ENCODE measurements at regions not wholly inside any gene's neighbourhood (a gene's known extent, or its start where the extent isn't known, plus 50 kb on each side); places are given as distances from the start of the nearest gene placed in this dataset.
A peak's percentile ranks its signal among the peaks of the same experiment; 100 is the strongest.

DNA sequence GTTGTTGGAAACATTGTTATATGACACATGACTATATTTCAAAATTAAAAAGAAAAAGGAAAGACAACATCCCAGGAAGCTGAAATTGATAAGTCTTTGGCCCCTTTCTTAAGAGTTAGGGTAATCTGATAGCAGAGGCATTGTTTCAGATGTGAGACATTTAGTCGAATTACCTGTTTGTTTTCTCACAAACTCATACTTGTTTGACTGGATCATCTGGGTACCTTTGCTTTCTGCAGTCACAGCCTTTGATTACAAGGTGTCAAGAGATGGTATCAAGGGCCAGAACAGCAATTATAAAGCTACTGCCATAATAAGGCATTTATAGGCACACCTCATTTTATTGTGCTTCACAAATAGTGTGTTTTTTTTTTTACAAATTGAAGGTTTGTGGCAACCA, 136.3 kb downstream of the DUSP10 start:
- no peak for DNase-seq

DNA sequence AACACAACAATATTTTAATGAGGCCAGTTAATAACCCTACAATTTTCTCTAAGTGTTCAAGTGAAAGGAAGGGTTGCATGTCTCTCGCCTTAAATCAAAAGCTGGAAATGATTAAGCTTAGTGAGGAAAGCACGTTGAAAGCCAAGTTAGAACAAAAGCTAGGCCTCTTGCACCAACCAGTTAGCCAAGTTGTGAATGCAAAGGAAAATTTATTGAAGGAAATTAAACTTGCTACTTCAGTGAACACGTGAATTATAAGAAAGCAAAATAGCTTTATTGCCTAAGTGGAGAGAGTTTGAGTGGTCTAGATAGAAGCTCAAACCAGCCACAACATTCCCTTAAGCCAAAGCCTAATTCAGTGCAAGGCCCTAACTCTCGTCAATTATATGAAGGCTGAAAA, 135.6 kb downstream of the DUSP10 start:
- DNase-seq, result no peak

DNA sequence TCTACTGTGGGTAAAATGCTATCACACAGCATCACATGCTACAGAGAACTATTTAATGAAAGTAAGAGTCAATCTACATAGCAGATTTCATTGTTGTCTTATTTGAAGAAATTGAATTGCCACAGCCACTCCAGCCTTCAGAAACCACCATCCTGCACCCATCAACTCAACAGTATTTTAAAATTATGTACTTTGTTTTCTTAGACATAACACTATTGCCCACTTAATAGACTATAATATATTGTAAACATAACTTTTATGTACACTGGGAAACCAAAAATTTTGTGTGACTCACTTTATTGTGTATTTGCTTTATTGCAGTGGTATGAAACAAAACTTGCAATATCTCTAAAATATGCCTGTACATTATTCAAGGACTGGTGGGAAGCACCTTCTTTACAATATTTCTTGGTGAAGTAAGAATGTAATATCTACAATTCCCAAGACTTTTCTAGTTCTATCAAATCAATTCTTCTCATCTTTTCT, 133.0 kb downstream of the DUSP10 start:
- DNase-seq, result no peak

DNA sequence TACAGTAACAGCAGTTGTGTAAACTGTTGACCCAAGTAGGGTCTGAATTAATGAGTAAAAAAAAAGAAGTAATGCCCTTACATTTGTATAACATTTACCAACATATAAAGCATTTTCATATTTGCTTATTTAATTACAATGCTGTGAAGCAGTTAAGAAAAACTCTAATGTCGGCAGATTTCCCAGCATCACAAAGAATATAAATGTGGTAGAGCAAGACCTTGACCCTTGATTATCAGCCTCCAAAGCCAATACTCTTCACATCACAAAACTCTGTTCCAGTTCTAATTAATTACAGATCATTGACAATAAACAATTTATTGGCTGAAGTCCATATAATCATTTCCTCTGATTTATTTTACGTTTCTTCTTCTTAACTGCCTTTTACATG, 130.2 kb downstream of the DUSP10 start:
- no peak for DNase-seq

DNA sequence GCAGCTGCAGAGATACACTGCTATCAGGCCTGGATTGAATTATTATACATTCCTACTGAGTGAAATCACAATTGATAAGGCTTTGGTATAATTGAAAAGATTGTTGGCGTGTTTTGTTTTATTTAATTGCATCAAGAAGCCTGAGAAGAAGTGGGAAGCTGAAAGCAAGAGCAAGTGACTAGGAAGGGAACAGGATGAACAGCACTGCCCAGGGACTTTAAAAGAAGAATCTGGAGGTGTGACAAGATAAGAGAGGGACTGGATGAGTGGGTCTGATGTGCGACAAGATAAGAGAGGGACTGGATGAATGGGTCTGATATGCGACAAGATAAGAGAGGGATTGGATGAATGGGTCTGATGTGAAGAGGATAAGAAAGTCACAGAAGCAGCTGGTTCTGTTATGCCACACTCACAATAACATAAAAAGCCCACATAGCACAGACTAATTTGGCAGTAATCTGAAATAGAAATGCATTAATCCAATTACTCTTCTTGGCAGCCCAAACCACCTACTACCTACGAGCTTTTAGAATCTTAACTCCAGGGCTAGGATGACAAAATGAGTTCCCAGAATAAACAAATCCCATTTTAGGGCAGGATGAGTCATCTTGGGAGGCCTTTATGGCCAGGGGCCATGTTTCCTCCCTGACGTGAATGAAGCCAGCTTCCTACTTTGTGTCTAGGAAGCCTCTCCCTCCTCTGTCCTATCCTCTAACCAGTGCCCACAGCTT, 129.7 kb downstream of the DUSP10 start:
- no peak for DNase-seq

DNA sequence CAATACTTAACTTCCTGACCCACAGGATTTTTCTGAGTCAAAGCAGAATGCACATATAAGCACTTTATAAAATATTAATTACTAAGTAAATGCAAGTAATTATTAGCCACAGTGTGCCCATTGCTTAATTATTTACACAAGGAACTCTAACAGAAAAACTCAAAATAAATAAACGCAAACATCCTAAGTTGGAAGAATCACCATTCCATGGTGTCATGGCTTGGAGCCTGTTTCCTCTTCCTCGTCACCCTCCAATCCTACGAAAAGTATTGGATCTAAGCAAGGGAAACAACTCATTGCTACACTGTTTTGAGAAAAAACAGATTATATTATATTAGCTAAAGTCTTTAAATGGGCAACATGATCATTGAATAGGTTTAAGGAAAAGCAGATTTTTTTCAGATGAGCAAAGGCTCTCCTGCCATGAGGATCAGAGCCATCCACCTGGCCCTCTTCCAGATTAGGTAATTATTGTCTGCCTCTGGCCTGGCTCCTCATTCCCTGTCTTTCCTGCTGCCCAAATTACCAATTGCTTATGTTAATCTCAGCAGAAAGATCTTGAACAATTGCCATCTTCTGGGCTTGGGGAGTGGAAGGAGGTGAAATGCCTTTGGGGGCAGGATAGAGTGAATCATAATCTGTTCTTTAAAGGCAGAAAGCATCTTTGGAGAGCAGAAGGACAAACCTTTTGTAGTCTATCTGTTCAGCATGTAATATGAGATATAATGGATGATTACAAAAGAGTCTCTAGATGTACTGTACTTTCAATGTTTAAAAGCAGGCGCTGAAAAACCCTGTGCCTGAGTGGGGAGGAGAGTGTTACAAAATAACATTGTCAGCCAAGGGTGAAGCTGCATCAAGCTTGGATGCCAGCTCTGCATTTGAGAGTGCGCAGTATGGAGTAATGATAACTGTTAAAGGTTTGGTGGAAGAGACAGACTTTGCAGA, 121.2 kb downstream of the DUSP10 start:
- peak; percentile 30 for DNase-seq

DNA sequence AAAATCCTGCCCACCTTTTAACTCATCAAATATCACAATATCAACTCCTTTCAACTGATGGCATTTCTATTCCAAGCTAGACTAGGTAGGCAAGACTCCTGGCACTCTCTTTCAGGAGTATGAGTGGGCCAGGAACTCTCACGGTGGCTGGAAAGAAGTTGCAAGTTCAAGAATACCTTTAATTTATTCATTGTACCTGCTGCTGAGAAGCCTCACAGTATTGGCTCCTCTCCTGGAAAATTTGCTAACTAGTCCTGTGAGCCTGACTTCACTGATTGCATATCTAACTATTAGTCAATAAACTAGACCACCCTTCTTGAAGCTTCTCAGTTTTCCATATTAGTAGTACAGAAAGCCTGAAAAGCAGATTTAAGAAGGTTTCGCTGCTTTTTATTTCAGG, 120.2 kb downstream of the DUSP10 start:
- no peak for DNase-seq

DNA sequence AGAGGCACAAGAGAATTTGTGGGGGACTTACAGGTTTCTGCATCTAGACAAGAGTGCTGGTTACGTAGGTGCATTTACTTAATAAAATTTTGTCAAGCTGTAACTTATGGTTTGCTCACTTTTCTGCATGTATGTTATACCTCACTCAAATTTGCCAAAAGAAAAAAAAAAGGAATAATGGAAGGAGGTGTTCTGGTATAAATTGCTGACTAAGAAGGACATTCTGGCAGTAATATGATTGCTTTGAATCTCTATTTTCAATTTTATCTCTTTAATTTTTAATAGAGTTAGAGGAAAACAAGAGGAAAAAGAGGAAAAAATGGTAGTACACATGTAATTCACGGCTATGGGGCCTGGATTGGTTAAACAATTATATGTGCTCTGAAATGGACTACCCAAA, 119.5 kb downstream of the DUSP10 start:
- no peak for DNase-seq

DNA sequence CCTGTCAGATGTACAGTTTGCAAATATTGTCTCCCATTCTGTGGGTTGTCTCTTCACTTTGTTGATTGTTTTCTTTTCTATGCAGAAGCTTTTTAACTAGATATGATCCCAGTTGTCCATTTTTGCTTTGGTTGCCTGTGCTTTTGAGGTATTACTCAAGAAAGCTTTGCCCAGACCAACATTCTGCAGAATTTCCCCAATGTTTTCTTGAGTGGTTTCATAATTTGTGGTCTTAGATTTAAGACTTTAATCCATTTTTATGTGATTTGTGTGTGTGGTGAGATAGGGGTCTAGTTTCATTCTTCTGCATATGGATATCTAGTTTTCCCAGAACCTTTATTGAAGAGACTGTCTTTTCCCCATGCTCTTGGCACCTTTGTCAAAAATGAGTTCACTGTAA, 116.9 kb downstream of the DUSP10 start:
- DNase-seq, result no peak

DNA sequence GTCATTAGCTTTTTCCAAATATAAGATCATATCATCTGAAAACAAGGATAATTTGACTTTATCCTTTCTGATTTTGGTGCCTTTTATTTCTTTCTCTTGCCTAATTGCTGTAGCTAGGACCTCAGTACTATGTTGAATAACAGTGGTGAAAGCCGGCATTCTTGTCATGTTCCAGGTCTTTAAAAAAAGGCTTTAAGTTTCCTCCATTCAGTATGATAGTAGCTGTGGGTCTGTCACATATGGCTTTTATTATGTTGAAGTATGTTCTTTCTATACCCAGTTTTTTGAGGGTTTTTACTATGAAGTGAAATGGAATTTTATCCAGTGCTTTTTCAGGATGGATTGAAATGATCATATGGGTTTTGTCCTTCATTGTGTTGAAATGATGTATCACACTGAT, 115.8 kb downstream of the DUSP10 start:
- no peak for DNase-seq

DNA sequence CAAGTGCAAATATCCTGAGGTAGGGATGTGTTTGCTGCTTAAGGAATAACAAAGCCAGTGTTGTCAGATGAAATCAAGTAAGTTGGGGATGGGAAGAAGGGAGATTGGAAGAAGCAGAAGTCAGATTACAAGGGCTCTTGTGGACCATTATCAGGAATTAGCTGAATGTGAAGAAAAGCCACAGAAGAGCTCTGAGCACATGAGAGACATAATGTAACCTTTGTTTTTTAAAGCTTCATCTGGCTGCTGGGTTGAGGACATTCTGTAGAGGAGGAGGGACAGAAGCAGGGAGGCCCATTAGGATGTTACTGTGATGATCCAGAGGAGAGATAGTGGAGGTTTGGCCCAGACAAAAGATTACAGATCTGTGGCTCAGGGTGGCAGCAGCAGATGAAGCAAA, 111.7 kb downstream of the DUSP10 start:
- DNase-seq, result no peak

DNA sequence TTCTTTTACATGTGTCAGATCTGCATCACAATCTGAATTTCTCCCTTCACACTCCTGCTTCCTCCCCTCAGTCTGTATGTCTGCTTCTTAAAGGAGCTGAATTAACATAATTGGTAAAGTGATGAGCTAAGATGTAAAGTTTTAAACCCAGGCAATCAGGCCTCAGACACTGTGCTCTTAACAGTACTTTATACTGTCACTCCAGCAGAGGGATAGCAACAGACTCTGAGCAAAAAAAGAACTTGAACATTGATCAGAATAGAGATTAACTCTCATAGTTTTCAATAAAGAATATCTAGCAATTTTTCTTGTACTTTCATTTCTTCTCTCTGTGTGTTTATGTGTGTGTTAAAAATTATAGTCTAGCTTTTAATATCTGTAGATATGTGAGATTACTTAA, 110.3 kb downstream of the DUSP10 start:
- DNase-seq, result no peak

DNA sequence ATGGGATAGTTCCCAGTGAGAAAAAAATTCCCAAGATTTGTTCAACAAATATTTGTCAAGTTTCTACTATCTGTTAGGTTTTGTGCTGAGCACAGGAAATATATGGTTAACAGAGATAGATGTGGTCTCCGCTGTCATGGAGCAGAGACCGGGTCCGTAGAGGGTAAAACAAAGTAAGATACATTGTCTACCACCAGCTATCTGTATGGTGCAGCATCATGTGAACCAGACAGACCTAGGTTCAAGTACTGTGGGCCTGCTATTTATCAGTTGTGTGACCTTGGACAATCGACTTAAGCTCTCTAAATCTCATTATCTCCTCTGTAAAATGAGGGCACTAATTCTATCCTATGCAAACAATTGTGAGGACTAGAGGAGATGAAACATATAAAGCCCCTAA, 109.8 kb downstream of the DUSP10 start:
- no peak for DNase-seq

DNA sequence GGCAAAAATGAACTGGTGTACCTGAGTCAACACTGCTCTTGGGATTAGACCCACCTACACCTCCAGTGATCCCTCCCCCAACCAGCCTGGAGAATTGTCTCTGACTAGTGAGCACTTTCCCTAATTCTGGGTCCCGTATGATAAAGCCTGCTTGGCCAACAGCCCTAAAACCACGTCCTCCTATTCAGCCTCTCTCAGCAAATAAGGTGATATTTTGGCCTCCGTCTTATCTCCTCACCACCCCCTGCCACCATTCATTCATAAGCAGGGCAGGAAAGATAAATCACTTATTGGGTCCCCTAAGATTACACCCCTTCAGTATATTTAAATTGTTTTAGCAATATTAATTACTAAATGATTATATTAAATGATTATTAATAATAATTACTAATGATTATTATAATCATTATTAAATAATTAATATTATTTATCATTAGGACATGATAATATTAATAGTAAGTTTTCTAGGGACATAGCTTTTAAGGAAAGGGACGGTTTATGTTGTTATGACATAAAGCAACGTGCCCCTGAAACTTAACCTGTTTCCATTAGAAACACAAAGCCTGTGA, 108.0 kb downstream of the DUSP10 start:
- DNase-seq, result no peak

DNA sequence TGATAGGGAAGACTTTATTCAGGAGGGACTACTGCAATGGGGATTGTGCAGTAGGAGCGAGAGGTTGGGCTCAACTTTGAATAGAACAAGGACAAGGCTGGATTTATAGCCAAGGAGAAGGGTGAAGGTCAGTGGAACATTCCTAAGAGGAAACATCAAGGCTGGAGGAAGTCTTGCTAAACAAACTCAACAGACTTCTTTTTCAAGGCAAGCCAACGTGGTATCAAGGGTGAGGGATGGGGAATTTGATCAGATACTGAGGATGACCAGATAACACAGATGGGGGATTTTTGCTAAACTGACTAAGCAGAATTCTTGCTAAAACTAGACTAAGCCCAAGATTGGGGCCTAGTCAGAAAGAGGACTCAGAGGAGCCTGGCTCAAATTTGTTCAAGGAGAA, 107.3 kb downstream of the DUSP10 start:
- DNase-seq, result no peak

DNA sequence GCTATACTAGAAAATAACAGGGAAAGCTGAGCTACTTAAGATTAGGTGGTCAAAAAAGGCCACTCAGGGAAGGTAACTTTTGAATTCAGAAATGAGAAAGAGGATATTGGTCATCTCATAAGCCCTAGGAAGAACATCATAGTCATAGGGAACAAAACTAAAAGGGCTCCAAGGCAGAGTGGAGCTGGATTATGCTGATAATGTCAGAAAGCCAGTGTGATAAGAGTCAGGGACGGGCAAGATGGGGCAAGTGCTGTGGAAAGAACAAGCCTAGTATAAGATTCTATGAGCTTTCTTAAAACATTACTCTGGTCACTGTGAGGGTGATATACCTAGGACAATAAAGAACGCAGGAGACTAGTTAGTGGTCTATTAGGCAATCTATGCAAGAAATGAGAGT, 106.6 kb downstream of the DUSP10 start:
- DNase-seq, result no peak

DNA sequence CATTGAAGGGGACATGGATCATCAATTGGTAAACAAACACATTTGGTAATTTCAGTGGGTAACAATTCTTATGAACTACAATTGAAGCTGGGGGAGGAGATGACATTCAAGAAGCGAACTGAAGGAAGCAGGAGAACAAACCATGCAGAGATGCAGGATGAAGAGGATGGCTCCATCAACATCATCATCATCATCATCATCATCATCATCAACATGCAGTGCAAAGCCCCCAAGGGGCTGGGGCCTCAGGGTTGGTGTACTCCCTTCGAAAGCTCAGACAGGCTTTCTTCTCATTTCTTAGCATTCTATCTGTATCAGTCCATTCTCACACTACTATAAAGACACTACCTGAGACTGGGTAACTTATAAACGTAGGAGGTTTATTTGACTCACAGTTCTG, 105.8 kb downstream of the DUSP10 start:
- no peak for DNase-seq

DNA sequence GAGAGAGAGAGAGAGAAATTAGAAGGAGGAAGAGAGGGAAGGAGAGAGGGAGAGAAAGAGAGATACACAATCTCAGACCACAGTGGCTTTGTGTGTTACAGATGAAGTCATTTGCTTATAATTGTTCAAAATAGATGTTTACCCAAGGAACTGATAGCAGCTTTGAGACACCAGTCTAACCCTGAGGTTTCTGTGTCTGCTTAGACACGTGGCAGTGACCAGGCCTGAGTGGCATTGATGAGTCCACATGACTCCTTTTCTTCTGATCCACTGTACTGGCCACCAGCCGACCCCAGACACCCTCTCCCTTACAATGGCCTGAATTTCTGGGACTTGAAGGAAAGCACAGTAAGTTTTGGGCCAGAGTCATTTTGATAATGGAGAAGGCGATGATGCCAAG, 104.9 kb downstream of the DUSP10 start:
- no peak for DNase-seq

DNA sequence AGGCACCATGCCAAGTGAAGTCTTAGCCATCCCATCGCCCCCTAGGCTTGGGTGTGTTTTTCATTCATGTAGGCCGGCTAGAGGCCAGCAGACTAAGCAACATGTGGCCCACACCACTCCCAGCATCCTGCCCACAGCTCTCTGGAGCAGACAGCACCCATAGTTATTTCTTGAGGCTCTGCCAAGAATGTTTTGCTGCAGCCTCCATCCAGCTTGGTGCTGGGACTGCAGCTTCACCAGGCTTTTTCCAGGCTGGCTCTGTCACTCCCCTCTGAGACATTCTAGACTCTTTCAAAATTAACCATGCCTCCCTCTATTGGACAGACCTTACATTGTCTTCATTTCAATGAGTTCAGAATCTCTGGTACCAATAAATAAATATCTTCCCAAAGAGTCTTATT, 104.2 kb downstream of the DUSP10 start:
- DNase-seq, result no peak

DNA sequence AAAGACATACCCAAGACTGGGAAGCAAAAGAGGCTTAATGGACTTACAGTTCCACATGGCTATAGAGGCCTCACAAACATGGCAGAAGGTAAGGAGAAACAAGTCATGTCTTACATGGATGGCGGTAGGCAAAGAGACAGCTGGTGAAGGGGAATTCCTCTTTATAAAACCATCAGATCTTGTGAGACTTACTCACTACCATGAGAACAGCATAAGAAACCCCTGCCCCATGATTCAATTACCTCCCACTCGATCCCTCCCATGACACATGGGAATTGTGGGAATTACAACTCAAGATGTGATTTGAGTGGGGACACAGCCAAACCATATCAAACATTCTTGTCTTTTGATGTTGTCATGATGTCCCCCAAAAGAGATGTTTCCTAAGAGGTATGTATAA, 103.3 kb downstream of the DUSP10 start:
- DNase-seq, result no peak

DNA sequence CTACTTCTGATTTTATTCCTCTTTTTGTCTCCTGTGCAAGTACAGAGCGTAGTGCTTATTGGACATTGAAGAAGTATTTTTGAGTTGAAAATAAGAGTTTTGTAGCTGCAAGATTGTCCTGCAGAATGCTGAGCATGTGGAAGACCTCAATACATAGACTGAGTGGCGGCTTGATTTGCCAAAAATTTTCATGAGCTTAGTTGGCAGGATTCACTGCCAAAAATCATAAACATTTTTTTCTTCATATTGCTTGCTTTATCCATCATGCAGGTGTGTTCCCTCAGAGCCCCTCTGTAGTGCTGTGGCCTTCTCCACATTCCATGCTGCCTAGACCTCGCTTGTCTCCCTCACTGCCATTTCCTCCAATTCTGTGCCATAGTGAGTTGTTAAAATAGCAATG, 100.1 kb downstream of the DUSP10 start:
- no peak for DNase-seq

DNA sequence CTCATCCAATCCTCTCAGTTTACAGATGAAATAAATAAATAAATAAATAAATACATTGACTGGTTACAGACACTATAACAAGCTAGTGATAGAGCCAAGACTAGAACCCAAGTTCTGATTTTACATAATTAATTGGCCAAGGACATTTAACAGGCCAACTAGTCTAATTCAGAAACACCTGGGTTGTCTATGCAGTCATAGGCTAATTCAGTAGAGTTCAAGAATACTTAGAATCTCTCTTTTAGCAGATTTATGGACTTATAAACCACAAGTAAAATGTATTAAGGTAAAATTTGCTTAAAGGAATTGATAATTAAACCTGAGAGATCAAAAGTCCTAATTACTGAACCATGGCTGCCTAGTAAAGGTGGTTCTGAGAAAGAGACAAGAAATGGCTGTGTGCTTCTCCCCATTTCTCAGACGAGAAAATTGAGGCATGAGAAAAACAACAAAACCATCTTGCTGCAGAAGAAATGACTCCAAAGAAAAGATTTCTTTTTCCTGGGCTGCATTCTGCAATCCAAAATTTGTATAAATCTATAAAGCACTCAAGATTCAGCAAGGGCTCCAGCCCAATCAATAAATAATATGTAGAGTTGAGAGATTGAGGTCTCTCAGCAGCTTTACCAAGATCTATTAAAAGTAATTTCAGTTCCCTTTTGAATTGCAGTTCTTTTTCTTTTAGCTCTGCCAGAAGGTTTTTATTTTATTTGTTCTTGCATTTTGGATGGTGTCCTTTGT, 98.3 kb downstream of the DUSP10 start:
- DNase-seq, result no peak

DNA sequence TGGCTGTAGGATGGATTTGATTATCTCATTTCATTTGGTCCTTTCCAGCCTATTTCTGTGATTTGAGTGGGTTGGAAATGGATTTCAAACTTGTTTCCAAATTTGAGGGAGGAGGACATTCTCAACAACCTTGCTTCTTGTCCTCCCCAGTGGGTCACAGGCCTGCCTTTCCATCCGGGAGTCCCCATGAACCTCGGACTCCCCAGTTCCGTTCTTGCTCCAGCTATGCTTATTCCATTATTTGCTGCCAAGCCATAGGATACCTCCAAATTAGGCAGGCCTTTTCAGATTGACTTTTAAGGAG, 97.8 kb downstream of the DUSP10 start:
- DNase-seq, result no peak
